Stimulated activated CD4-positive, alpha-beta T cell treated with anti-CD3 and anti-CD28 coated beads, Interleukin-1b, Interleukin-23, amount 100 ng/mL, for 4 hours (primary cell): ENCODE measurements at regions not wholly inside any gene's neighbourhood (a gene's known extent, or its start where the extent isn't known, plus 50 kb on each side); places are given as distances from the start of the nearest gene placed in this dataset.

Experiments used
- DNase-seq, 2 donors: peaks; one replicate each; pipeline ENCODE4 v3.0.0-alpha.2; 2020; ENCODE audit warnings: low read depth in 2 of 2

GRCh38 chr5:54678737-54679136, 161.2 kb downstream of the SNX18 start:
- DNase-seq: no peak

DNA sequence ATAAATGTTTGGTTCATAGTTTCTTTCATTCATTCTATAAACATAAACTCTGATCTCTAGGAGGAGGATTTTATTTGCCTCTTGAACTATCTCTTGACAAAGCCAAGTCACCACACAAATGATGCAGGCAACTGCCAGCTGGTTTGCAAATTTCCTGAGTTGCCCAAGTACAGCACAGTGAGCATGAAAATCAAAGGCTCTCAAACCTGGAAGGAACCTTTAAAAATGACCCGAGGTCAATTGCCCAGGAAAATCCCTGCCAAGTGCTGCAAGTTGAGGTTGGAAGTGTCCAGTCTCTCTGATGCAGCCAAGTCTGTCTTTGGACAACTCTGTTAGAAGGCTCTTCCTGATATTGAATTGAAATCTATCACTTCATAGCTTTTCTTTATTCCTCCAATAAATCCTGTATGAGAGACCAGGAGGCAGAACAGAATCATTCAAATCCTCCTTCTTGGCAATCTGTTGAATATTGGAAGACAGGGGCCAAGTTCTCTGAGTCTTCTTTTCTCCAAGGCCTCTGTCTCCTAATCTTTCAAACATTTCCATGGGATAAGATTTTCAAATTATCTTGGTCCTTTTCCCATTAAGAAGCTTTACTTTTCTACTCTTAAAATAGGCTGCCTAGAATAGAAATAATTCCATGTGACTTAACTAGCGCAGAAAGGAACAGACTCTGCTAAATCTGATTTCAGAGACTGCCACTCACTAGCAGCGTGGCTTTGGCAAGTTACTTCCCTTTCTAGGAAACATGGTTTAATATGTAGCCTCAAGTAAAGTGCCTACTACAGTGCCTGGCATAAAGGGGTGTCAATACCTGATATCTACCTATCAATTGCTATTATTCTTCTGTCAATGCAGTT, 159.2 kb downstream of the SNX18 start:
- DNase-seq: no peak

- no peak for DNase-seq
Observed at GRCh38 chr5:54673523-54674225, 156.1 kb downstream of the SNX18 start.

DNA sequence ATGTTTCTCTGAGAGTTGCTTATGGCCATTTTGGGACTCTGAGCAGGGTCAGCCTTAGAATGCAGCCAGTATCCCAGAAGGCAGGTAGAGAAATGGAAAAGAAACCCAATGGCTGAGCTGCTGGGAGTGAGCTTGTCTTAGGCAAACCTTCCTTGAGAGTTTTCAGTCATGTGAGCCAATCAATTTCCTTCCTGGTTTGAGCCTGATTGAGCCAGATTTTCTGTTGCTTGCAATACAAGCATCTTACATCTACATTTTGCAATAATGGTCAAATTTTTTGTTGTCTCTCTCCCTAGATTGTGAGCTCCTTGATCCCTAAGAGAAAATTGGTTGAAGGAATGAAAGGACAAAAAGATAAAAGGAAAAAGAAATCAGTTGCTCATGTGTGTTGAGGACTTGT, 155.3 kb downstream of the SNX18 start:
- no peak for DNase-seq

- DNase-seq: no peak
Observed at GRCh38 chr5:54671681-54672080, 154.1 kb downstream of the SNX18 start.

DNA sequence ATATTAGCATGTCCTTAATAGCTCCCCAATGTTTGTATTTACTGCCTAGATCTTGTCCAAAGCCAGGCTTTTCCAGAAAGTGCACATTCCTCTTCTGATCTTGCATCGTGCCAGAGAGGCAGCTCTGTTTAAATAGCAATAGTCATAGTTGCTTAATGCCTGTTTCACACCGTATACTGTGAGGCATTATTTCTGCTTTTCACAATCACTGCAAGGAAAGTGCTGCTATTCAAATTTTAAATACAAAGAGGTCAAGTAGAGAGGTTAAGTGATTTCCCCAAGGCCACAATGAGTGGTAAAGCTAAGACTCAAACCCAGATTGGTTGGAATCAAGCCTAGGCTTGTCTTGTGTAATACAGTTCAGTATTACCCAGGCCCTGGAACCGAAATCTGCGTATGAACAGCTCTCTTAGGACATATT, 153.6 kb downstream of the SNX18 start:
- DNase-seq: no peak

DNA sequence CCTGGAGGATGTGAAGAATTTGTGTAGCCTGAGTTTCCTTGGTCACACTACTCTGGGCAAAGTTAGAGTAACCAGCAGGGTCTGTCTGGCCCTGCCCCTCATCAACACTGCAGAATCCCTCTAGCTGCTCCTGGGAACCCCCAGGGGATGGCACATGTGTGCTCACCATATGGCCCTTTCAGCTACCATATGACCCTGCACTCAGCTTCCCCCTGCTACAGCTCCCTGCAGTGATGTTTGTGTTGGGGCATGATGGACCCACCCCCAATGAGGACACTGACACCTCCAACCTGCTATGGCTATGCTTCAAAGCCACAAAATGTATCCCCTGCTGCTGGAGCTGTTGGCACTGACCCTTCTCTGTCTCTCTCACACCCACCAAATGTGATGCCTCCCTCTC, 152.7 kb downstream of the SNX18 start:
- no peak for DNase-seq

- DNase-seq: no peak
Observed at GRCh38 chr5:54669845-54670244, 152.3 kb downstream of the SNX18 start.

DNA sequence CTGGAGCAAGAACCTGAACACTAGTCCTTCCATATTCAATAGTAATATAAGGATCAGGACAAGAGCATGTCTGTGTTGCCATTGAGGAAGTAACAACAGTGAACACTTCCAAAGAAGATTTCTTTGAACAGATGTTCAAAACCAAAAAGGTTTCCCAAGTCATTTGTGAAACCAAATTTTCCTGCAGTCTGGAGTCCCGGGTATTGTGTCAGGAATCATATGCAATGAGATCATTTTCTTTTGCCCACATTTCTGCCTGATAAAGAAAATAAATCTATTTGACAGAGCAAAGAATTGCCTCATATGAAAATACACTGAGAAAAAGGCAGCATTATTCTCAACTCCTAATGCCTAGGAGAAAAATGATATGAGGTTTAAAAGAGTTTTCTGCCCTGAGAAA, 151.7 kb downstream of the SNX18 start:
- no peak for DNase-seq

- DNase-seq: no peak
Observed at GRCh38 chr5:54668096-54668495, 150.5 kb downstream of the SNX18 start.

DNA sequence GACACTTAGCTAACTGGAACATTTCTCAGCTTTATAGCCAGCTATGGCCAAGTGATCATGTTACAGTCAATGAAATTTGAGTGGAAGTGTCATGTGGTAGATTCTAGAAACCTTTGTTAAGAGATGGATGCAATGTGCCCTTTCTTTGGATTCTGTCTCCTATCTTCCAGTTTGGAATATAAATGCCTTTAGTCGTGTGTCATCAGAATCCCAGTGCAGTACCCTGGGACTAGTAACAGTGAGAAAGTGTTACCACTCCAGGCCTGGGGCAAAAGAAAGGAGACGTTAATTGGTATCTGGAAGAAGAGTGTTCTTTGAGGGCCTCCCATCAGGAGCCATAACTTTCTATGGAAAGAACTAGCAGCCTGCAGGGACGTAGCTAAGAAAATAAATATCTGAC, 149.6 kb downstream of the SNX18 start:
- DNase-seq: no peak

- no peak for DNase-seq
Observed at GRCh38 chr5:54663866-54664265, 146.3 kb downstream of the SNX18 start.

GRCh38 chr5:54661111-54661510, 143.6 kb downstream of the SNX18 start:
- no peak for DNase-seq

- DNase-seq: no peak
Observed at GRCh38 chr5:54659700-54660131, 142.2 kb downstream of the SNX18 start.

DNA sequence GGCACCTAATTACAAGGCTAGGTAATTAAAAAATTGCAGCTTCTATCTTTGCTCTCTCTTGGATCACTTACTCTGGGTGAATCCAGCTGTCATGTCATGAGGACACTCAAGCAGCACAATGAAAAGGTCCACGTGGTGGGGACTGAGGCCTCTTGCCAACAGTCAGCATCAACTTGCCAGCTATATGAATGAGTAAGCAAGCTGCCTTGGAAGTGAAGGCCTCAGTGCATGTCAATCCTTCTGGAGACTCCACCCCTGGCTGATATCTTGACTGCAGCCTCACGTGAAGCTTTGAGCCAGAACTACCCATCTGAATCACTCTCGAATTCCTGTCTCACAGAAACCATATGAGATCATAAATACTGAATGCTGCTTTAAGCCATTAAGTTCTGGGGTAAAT, 140.5 kb downstream of the SNX18 start:
- DNase-seq: no peak

GRCh38 chr5:54656261-54656728, 138.7 kb downstream of the SNX18 start:
- DNase-seq: no peak

DNA sequence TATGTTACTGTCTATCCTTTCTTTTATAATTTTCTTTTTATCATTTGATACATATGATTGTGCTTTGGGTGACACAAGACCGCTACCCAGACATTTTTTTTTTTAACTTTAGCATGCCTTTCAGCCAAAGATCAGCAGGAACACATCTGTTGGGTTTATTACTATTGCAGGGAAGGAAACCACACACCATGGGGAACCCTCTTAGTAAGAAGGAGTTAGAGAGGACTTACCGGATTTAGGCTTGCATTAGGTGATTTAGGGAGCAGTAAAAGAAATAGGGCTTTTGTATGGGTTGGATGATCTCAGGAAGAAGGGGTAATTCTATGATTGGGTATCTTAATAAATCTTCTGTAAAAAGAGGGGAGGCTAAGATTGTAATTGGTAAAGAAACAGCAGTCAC, 138.2 kb downstream of the SNX18 start:
- DNase-seq: no peak

- DNase-seq: no peak
Observed at GRCh38 chr5:54655266-54655665, 137.7 kb downstream of the SNX18 start.

- DNase-seq: no peak
Observed at GRCh38 chr5:54653956-54654614, 136.5 kb downstream of the SNX18 start.

DNA sequence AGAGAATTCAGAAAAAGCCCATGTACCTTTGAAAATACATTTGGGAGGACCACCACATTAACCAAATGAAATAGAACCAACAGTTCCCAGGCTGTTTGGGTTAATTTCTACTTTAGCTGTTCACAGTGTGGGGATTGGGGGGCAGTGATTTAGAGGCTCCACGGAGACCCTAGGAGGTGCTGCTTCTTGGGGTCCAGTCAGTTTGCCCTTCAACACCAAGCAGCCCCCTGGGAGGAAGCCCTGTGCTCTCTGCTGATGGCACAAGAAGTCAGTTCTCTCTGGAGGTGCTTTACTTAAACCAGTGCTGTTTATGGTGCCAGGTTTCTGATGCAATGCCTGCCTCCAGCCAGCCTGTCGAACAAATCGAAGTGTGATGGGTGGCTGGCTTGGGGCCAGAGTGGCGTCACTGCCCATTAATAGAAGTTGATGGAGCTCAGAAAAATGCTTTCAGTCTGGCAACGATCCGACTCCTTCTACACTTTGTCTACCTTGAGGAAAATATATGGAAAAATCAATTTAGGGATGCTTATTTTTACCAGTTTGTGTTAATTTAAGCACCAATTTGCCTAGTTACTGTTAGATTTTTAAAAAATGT, 134.0 kb downstream of the SNX18 start:
- no peak for DNase-seq

GRCh38 chr5:54649041-54649504, 131.5 kb downstream of the SNX18 start:
- no peak for DNase-seq
